ENCODE measurements at regions not wholly inside any gene's neighbourhood (a gene's known extent, or its start where the extent isn't known, plus 50 kb on each side); places are given as distances from the start of the nearest gene placed in this dataset.

GRCh38 chr2:5594249-5594695 lies 97.9 kb upstream of the SOX11 start (continued):
- TF ChIP-seq HDAC2 (IDR thresholded peaks at IDR 0.05) = no peak

- Histone ChIP-seq H3K4me1 (ENCODE audit: control insufficient read depth, insufficient read depth, low read length) (no peaks in the 10 kb centered on the region), H3K36me3 (ENCODE audit: control insufficient read depth in 2 of 2, insufficient read depth in 2 of 2, low read length in 1 of 2) (no peaks in the 10 kb centered on the region), H3K27me3 (replicated peaks in 1 of 2; ENCODE audit: control insufficient read depth in 2 of 2, insufficient read depth in 2 of 2, low read length in 1 of 2) (no peaks in the 10 kb centered on the region), H3K27ac (ENCODE audit: control insufficient read depth, insufficient read depth) (no peak overlapping the region), H2AFZ (ENCODE audit: control insufficient read depth, low read depth, low read length) (no peak overlapping the region), H3K9ac (ENCODE audit: control insufficient read depth, insufficient read depth, low read length) (no peak overlapping the region), H4K20me1 (ENCODE audit: control insufficient read depth, insufficient read depth) (no peaks in the 10 kb centered on the region), H3K9me3 (replicated peaks; ENCODE audit: control insufficient read depth, insufficient read depth, low read length) (no peaks in the 10 kb centered on the region), H3K4me3 (no peak overlapping the region), H3K4me2 (ENCODE audit: control insufficient read depth, insufficient read depth) (no peak overlapping the region), H3K79me2 (ENCODE audit: control insufficient read depth, insufficient read depth, low read length) (no peaks in the 10 kb centered on the region)
- CTCF ChIA-PET = no interaction called here
- TF ChIP-seq LARP7 (IDR thresholded peaks at IDR 0.05) (no peak), CEBPB (IDR thresholded peaks at IDR 0.05; ENCODE audit: borderline replicate concordance in 1 of 2, low read depth in 2 of 2, low read length in 2 of 2) (no peak)
- SMC1A ChIA-PET (ENCODE audit: uncharacterized antibody, unreplicated experiment) = no interaction called here
- RAD21 ChIA-PET (ENCODE audit: unreplicated experiment) = no interaction called here
- no TSS peak for BruUV-seq (replicated peaks)
- intact Hi-C loops (cut with micrococcal nuclease; ENCODE audit: unreplicated experiment) = no loop called here
- DNase-seq (ENCODE audit: low read depth, low spot score) (no peak), ATAC-seq (no peak), FAIRE-seq (no peak)
- POLR2A ChIA-PET = no interaction called here
- in situ Hi-C loops (cut with MboI) = no loop called here
Measured at GRCh38 chr2:5596868-5597267, 95.3 kb upstream of the SOX11 start.

GRCh38 chr2:5598156-5598555 lies 94.0 kb upstream of the SOX11 start:
- no peak overlapping the region for H3K9ac ChIP-seq (ENCODE audit: control insufficient read depth, insufficient read depth, low read length)
- H3K4me2 ChIP-seq (ENCODE audit: control insufficient read depth, insufficient read depth) = no peak overlapping the region
- H2AFZ ChIP-seq (ENCODE audit: control insufficient read depth, low read depth, low read length) = no peak overlapping the region
- H3K9me3 ChIP-seq (replicated peaks; ENCODE audit: control insufficient read depth, insufficient read depth, low read length) = no peaks in the 10 kb centered on the region
- intact Hi-C loops (cut with micrococcal nuclease; ENCODE audit: unreplicated experiment) = no loop called here
- ATAC-seq = no peak
- CTCF ChIA-PET = no interaction called here
- in situ Hi-C loops (cut with MboI) = no loop called here
- H3K4me3 ChIP-seq = no peak overlapping the region
- no peaks in the 10 kb centered on the region for H3K36me3 ChIP-seq (ENCODE audit: control insufficient read depth in 2 of 2, insufficient read depth in 2 of 2, low read length in 1 of 2)
- H3K27ac ChIP-seq (ENCODE audit: control insufficient read depth, insufficient read depth) = no peak overlapping the region
- H3K4me1 ChIP-seq (ENCODE audit: control insufficient read depth, insufficient read depth, low read length) = no peaks in the 10 kb centered on the region
- no peak for DNase-seq (ENCODE audit: low read depth, low spot score)
- SMC1A ChIA-PET (ENCODE audit: uncharacterized antibody, unreplicated experiment) = no interaction called here
- H3K27me3 ChIP-seq (replicated peaks in 1 of 2; ENCODE audit: control insufficient read depth in 2 of 2, insufficient read depth in 2 of 2, low read length in 1 of 2) = no peaks in the 10 kb centered on the region
- H4K20me1 ChIP-seq (ENCODE audit: control insufficient read depth, insufficient read depth) = no peaks in the 10 kb centered on the region
- BruUV-seq (replicated peaks) = no TSS peak
- no peak for FAIRE-seq
- RAD21 ChIA-PET (ENCODE audit: unreplicated experiment) = no interaction called here
- POLR2A ChIA-PET = no interaction called here
- no peaks in the 10 kb centered on the region for H3K79me2 ChIP-seq (ENCODE audit: control insufficient read depth, insufficient read depth, low read length)
- 25% methylated on average over 4 of the region's 4 CpGs for WGBS (ENCODE audit: insufficient coverage, insufficient replicate concordance, low lambda C conversion rate, missing lambda C conversion rate)
- TF ChIP-seq MLLT1 (IDR thresholded peaks at IDR 0.05) = no peak
- TF ChIP-seq NFYA (IDR thresholded peaks at IDR 0.05; ENCODE audit: borderline replicate concordance, low read depth, low read length) = no peak
- no peak for TF ChIP-seq IRF4 (IDR thresholded peaks at IDR 0.05; ENCODE audit: low read depth, low read length)
- no peak for TF ChIP-seq SMAD5 (IDR thresholded peaks at IDR 0.05; ENCODE audit: low read depth)
- no peak for TF ChIP-seq ZNF687 (IDR thresholded peaks at IDR 0.05)
- no peak for TF ChIP-seq SIN3A (IDR thresholded peaks at IDR 0.05; ENCODE audit: low read depth, low read length)
- TF ChIP-seq GATAD2B (conservative IDR thresholded peaks at IDR 0.05; ENCODE audit: low read depth) = no peak
- TF ChIP-seq IKZF1 (conservative IDR thresholded peaks at IDR 0.05) = no peak
- TF ChIP-seq CHD2 (IDR thresholded peaks at IDR 0.05; ENCODE audit: borderline replicate concordance, low read depth, low read length) = no peak
- no peak for TF ChIP-seq GABPA (IDR thresholded peaks at IDR 0.05; ENCODE audit: low read depth)
- TF ChIP-seq ZNF24 (IDR thresholded peaks at IDR 0.05) = no peak
- TF ChIP-seq BRCA1 (IDR thresholded peaks at IDR 0.05; ENCODE audit: low read depth, low read length) = no peak

All from GM12878 (cell line).